ENCODE measurements at regions not wholly inside any gene's neighbourhood (a gene's known extent, or its start where the extent isn't known, plus 50 kb on each side); places are given as distances from the start of the nearest gene placed in this dataset.

DNA sequence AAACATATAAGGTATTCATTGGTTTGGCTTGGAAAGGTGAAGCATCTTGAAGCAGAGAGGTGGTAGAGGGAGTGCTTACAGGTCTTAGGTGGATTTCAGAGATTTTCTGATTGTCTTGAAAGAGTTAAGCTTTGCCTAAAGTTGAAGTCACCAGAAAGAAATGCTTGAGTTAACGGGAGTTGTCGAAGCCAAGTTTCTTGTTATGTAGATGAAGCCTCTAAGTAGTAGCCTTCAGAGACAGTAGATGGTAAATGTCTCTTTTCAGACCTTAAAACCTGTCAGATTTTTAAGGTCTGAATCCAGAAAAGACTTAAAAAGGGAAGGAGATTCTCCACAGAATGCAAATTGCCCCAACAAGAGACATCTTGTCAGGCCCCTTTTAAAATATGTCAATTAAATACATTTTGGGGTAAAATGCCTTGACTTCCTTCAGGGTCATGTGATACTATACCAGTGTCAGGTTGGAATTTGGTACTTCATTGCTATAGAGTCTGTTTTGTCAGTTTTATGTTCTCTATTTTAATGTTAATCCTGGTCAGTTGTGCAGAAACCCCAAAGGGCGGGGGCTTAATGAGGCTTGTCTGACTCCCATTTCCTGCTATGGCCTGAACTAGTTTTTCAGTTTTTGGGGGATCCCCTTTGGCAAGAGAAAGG, 81.0 kb downstream of the PCDH18 start:
- Histone ChIP-seq H3K27ac (ENCODE audit: low read depth in 1 of 2, low read length in 2 of 2) (no peak overlapping the region), H4K20me1 (ENCODE audit: insufficient read depth, low read length) (no peaks in the 10 kb centered on the region), H3K9ac (ENCODE audit: insufficient read depth, low read length, poor library complexity, severe bottlenecking) (no peak overlapping the region), H3K27me3 (ENCODE audit: control insufficient read depth in 2 of 2, insufficient read depth in 2 of 2, low read length in 2 of 2) (no peaks in the 10 kb centered on the region), H3K4me1 (ENCODE audit: control insufficient read depth in 1 of 2, insufficient read depth in 2 of 2, low read length in 2 of 2) (no peaks in the 10 kb centered on the region), H3K36me3 (replicated peaks in 1 of 2; ENCODE audit: control insufficient read depth in 1 of 2, insufficient read depth in 2 of 2, low read length in 2 of 2) (no peaks in the 10 kb centered on the region), H3K9me3 (replicated peaks in 1 of 2; ENCODE audit: control insufficient read depth in 1 of 2, insufficient read depth in 1 of 2, low read length in 2 of 2) (no peaks in the 10 kb centered on the region), H3K4me2 (replicated peaks; ENCODE audit: extremely low read depth, low read length, poor library complexity, severe bottlenecking) (no peak overlapping the region), H2AFZ (ENCODE audit: insufficient read depth, low read depth, low read length, poor library complexity, severe bottlenecking) (no peak overlapping the region), H3K4me3 (replicated peaks in 1 of 3; ENCODE audit: low read depth in 2 of 3, low read length in 3 of 3) (no peak overlapping the region), H3K79me2 (ENCODE audit: insufficient read depth, low read length) (no peaks in the 10 kb centered on the region)
- no peak overlapping the region for H3K27ac Mint-ChIP-seq
- H3K36me3 Mint-ChIP-seq = no peaks in the 10 kb centered on the region
- no peaks in the 10 kb centered on the region for H3K27me3 Mint-ChIP-seq (ENCODE audit: low read depth in 3 of 3)
- intact Hi-C loops (cut with micrococcal nuclease) = no loop called here
- TF ChIP-seq, protein P1, sequence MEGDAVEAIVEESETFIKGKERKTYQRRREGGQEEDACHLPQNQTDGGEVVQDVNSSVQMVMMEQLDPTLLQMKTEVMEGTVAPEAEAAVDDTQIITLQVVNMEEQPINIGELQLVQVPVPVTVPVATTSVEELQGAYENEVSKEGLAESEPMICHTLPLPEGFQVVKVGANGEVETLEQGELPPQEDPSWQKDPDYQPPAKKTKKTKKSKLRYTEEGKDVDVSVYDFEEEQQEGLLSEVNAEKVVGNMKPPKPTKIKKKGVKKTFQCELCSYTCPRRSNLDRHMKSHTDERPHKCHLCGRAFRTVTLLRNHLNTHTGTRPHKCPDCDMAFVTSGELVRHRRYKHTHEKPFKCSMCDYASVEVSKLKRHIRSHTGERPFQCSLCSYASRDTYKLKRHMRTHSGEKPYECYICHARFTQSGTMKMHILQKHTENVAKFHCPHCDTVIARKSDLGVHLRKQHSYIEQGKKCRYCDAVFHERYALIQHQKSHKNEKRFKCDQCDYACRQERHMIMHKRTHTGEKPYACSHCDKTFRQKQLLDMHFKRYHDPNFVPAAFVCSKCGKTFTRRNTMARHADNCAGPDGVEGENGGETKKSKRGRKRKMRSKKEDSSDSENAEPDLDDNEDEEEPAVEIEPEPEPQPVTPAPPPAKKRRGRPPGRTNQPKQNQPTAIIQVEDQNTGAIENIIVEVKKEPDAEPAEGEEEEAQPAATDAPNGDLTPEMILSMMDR (IDR thresholded peaks at IDR 0.05) = no peak
- no CpG with 5 or more reads among the region's 3 CpGs for WGBS (ENCODE audit: insufficient coverage)
- no peaks in the 10 kb centered on the region for H3K4me1 Mint-ChIP-seq
- H3K9me3 Mint-ChIP-seq = peaks cover 0 to 4% (median 0%) of the 10 kb centered on the region in 7 donors
- no peak overlapping the region for H3K4me3 Mint-ChIP-seq
- DNase-seq = no peak

DNA sequence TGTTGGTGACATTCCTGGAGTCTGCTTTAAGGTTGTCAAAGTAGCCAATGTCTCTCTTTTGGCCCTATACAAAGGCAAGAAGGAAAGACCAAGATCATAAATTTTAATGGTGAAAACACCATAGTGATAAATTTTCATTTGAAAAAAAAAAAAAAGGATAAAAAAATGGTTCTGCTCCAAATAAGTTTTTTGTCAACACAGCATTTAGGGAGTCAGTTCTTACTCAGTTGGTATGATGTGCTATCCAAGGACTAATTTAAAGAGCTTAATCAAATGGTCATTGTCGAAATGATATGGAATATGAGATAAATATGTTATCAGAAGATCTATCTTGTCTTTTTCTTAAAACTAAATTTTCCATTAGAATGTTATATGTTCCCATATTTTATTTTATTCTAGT, 83.9 kb downstream of the PCDH18 start:
- H2AFZ ChIP-seq (ENCODE audit: insufficient read depth, low read depth, low read length, poor library complexity, severe bottlenecking) = no peak overlapping the region
- no CpG with 5 or more reads among the region's 1 CpG for WGBS (ENCODE audit: insufficient coverage)
- peaks cover 0 to 4% (median 0%) of the 10 kb centered on the region in 7 donors for H3K9me3 Mint-ChIP-seq
- H3K4me2 ChIP-seq (replicated peaks; ENCODE audit: extremely low read depth, low read length, poor library complexity, severe bottlenecking) = no peak overlapping the region
- H3K27me3 Mint-ChIP-seq (ENCODE audit: low read depth in 3 of 3) = no peaks in the 10 kb centered on the region
- no peaks in the 10 kb centered on the region for H4K20me1 ChIP-seq (ENCODE audit: insufficient read depth, low read length)
- no peak overlapping the region for H3K27ac Mint-ChIP-seq
- H3K4me1 Mint-ChIP-seq = no peaks in the 10 kb centered on the region
- H3K4me3 Mint-ChIP-seq = no peak overlapping the region
- H3K27ac ChIP-seq (ENCODE audit: low read depth in 1 of 2, low read length in 2 of 2) = no peak overlapping the region
- no peaks in the 10 kb centered on the region for H3K36me3 ChIP-seq (replicated peaks in 1 of 2; ENCODE audit: control insufficient read depth in 1 of 2, insufficient read depth in 2 of 2, low read length in 2 of 2)
- TF ChIP-seq, protein P1 (IDR thresholded peaks at IDR 0.05) = no peak
- intact Hi-C loops (cut with micrococcal nuclease) = no loop called here
- H3K4me3 ChIP-seq (replicated peaks in 1 of 3; ENCODE audit: low read depth in 2 of 3, low read length in 3 of 3) = no peak overlapping the region
- H3K9me3 ChIP-seq (replicated peaks in 1 of 2; ENCODE audit: control insufficient read depth in 1 of 2, insufficient read depth in 1 of 2, low read length in 2 of 2) = no peaks in the 10 kb centered on the region
- H3K9ac ChIP-seq (ENCODE audit: insufficient read depth, low read length, poor library complexity, severe bottlenecking) = no peak overlapping the region
- no peaks in the 10 kb centered on the region for H3K79me2 ChIP-seq (ENCODE audit: insufficient read depth, low read length)
- no peak for DNase-seq
- no peaks in the 10 kb centered on the region for H3K36me3 Mint-ChIP-seq
- no peaks in the 10 kb centered on the region for H3K4me1 ChIP-seq (ENCODE audit: control insufficient read depth in 1 of 2, insufficient read depth in 2 of 2, low read length in 2 of 2)
- no peaks in the 10 kb centered on the region for H3K27me3 ChIP-seq (ENCODE audit: control insufficient read depth in 2 of 2, insufficient read depth in 2 of 2, low read length in 2 of 2)
